Aorta (tissue), 5 donors: ENCODE measurements at regions not wholly inside any gene's neighbourhood (a gene's known extent, or its start where the extent isn't known, plus 50 kb on each side); places are given as distances from the start of the nearest gene placed in this dataset.
"Not testable (repeated sequence)": the region's sequence is repeated elsewhere in the genome, so short reads cannot be mapped to it uniquely, and the experiment has no call there.

Experiments used
- ATAC-seq: fragments of 200-7000 bp; cut with Tn5 transposase; one replicate; pipeline ENCODE4 v1.9.1; 2022; ENCODE audit warnings: moderate library complexity; ENCODE audit not compliant: low FRiP score
- DNase-seq, 2 donors: peaks; one replicate each; pipeline ENCODE4 v3.0.0-alpha.2; 2020
- H3K27ac ChIP-seq, 2 donors: one replicate each; pipeline ENCODE4 v1.5.1; 2013; ENCODE audit warnings: low read length in 2 of 2, mild to moderate bottlenecking in 2 of 2, moderate library complexity in 2 of 2, control low read depth in 1 of 2, inconsistent platforms in 1 of 2, low read depth in 1 of 2
- H3K27me3 ChIP-seq, 2 donors: one replicate each; pipeline ENCODE4 v1.6.1; 2013; ENCODE audit warnings: control low read depth in 1 of 2, low read length in 1 of 2, mild to moderate bottlenecking in 1 of 2, moderate library complexity in 1 of 2; ENCODE audit not compliant: insufficient read depth in 2 of 2, control insufficient read depth in 1 of 2
- H3K36me3 ChIP-seq, 2 donors: one replicate each; pipeline ENCODE4 v1.6.1; 2013; ENCODE audit warnings: control low read depth in 1 of 2, low read length in 1 of 2, mild to moderate bottlenecking in 1 of 2; ENCODE audit not compliant: insufficient read depth in 2 of 2, control insufficient read depth in 1 of 2
- H3K4me1 ChIP-seq, 2 donors: one replicate each; pipeline ENCODE4 v1.6.1; 2013; ENCODE audit warnings: low read length in 2 of 2, control low read depth in 1 of 2, mild to moderate bottlenecking in 1 of 2, moderate library complexity in 1 of 2; ENCODE audit not compliant: insufficient read depth in 2 of 2, control insufficient read depth in 1 of 2
- H3K4me3 ChIP-seq, 2 donors: one replicate each; pipeline ENCODE4 v1.5.1; 2013; ENCODE audit warnings: low read length in 2 of 2, control low read depth in 1 of 2, mild to moderate bottlenecking in 1 of 2
- H3K9me3 ChIP-seq: one replicate; pipeline ENCODE4 v1.6.1; 2013; ENCODE audit warnings: mild to moderate bottlenecking, low read length; ENCODE audit not compliant: control insufficient read depth
- WGBS, 2 donors: extraction: QIAGEN DNeasy Blood & Tissue Kit; methylation state at CpG; one replicate each; pipeline ENCODE4 v1.1.7; 2013; 5-methylcytosine and 5-hydroxymethylcytosine counted together
- intact Hi-C, 2 donors: fragments of 100-400 bp; cut with DNase I; formaldehyde crosslinking; loops; one replicate each; pipeline versions ENCODE4 v1.14.2 to v1.15.0; 2022
- donor health status: healthy with polysubstance abuse.
- donor health status: Bipolar disorder and iron deficiency.
- donor health status: DM: no; HTN: no; CAD: no.
- donor health status: DM: no; HTN: no; CAD: no.
- donor health status: DM: yes; HTN: yes; CAD: no.

GRCh38 chr1:221040691-221041285 lies 161.5 kb downstream of the HLX start:
- no peak for ATAC-seq
- no peak for DNase-seq
- 83 to 85% methylated on average over 2 of the region's 2 CpGs for WGBS, 2 donors
- H3K4me3 ChIP-seq = no peak overlapping the region
- no peaks in the 10 kb centered on the region for H3K36me3 ChIP-seq
- H3K9me3 ChIP-seq = peaks cover 1% of the 10 kb centered on the region
- H3K27me3 ChIP-seq = no peaks in the 10 kb centered on the region
- intact Hi-C loops = no loop called here
- H3K27ac ChIP-seq = no peak overlapping the region
- no peaks in the 10 kb centered on the region for H3K4me1 ChIP-seq

DNA sequence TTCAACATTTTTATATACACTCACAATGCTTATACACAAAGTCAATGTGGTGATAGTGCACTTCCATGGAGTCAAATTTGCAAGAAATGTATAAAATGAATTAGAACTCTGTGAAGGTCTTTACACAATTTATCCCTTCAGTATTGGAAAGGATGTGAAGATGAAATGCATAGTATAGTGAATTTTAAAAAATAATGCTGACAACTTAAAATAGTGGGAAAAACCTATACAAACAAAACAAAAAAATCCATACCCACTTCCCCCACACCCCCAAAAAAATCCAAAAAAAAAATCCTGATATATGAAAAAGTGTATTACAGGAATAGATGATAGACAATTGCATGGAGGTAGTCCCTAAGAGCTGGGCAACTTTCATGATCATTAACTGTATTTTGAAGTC lies 165.3 kb downstream of the HLX start:
- H3K27me3 ChIP-seq = no peaks in the 10 kb centered on the region
- no peak for ATAC-seq
- H3K36me3 ChIP-seq = no peaks in the 10 kb centered on the region
- H3K9me3 ChIP-seq = no peaks in the 10 kb centered on the region
- H3K4me3 ChIP-seq = no peak overlapping the region
- no peak for DNase-seq
- no peak overlapping the region for H3K27ac ChIP-seq
- intact Hi-C loops = no loop called here
- H3K4me1 ChIP-seq = no peaks in the 10 kb centered on the region

GRCh38 chr1:221045151-221045550 lies 165.9 kb downstream of the HLX start:
- 87 to 91% methylated on average over 3 of the region's 3 CpGs for WGBS, 2 donors
- intact Hi-C loops = no loop called here
- no peak overlapping the region for H3K27ac ChIP-seq
- no peaks in the 10 kb centered on the region for H3K4me1 ChIP-seq
- H3K4me3 ChIP-seq = no peak overlapping the region
- no peaks in the 10 kb centered on the region for H3K27me3 ChIP-seq
- H3K9me3 ChIP-seq = no peaks in the 10 kb centered on the region
- ATAC-seq (no peak), DNase-seq (no peak)
- no peaks in the 10 kb centered on the region for H3K36me3 ChIP-seq

GRCh38 chr1:221045842-221046831 lies 166.9 kb downstream of the HLX start:
- H3K9me3 ChIP-seq = no peaks in the 10 kb centered on the region
- intact Hi-C loops = no loop called here

GRCh38 chr1:221051391-221051790 lies 172.1 kb downstream of the HLX start:
- 80 to 82% methylated on average over 4 of the region's 4 CpGs for WGBS, 2 donors
- DNase-seq, H3K9me3 ChIP-seq, H3K27me3 ChIP-seq, H3K27ac ChIP-seq, H3K4me3 ChIP-seq, H3K36me3 ChIP-seq, H3K4me1 ChIP-seq, ATAC-seq, intact Hi-C loops: not testable (repeated sequence)

More at GRCh38 chr1:221045842-221046831, 166.9 kb downstream of the HLX start:
- no peak overlapping the region for H3K4me3 ChIP-seq
- no peaks in the 10 kb centered on the region for H3K4me1 ChIP-seq
- WGBS, 2 donors = 67 to 71% methylated on average over 5 of the region's 5 CpGs
- DNase-seq = no peak
- no peaks in the 10 kb centered on the region for H3K27me3 ChIP-seq
- no peak overlapping the region for H3K27ac ChIP-seq
- no peaks in the 10 kb centered on the region for H3K36me3 ChIP-seq
- peak; percentile 63 for ATAC-seq

GRCh38 chr1:221053889-221054288 lies 174.6 kb downstream of the HLX start:
- intact Hi-C loops = no loop called here
- H3K27ac ChIP-seq = no peak overlapping the region
- H3K36me3 ChIP-seq = no peaks in the 10 kb centered on the region
- 48 to 52% methylated on average over 4 of the region's 4 CpGs for WGBS, 2 donors
- no peak for ATAC-seq
- H3K9me3 ChIP-seq = no peaks in the 10 kb centered on the region
- H3K27me3 ChIP-seq = no peaks in the 10 kb centered on the region
- no peak overlapping the region for H3K4me3 ChIP-seq
- no peak for DNase-seq
- H3K4me1 ChIP-seq = no peaks in the 10 kb centered on the region

GRCh38 chr1:221059506-221059905 lies 180.3 kb downstream of the HLX start:
- WGBS, 2 donors = 80 to 90% methylated on average over 1 of the region's 1 CpG
- H3K9me3 ChIP-seq = peaks cover 2% of the 10 kb centered on the region
- no peaks in the 10 kb centered on the region for H3K27me3 ChIP-seq
- DNase-seq (no peak), ATAC-seq (no peak)
- H3K4me3 ChIP-seq = no peak overlapping the region
- intact Hi-C loops = no loop called here
- H3K4me1 ChIP-seq = no peaks in the 10 kb centered on the region
- H3K36me3 ChIP-seq = no peaks in the 10 kb centered on the region
- H3K27ac ChIP-seq = no peak overlapping the region

DNA sequence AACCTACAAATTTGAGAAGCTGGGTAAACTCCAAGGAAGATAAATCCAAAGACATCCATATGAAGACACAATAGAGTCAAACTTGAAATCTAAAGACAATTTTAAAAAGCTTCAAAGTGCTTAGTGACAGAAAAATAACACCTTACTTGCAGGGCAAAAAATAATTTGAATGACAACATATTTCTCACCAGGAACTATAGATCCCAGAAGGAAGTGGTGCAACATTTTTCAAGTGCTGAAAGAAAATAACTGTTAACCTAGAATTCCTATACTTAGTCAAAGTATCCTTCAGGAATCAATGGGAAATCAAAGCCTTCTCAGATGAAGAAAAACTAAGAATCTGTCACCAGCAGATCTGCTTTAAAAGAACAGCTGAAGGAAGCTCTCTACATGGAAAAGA lies 184.4 kb downstream of the HLX start:
- Histone ChIP-seq H3K9me3 (peaks cover 2% of the 10 kb centered on the region), H3K4me1 (no peaks in the 10 kb centered on the region), H3K36me3 (no peaks in the 10 kb centered on the region), H3K4me3 (no peak overlapping the region), H3K27ac (no peak overlapping the region), H3K27me3 (no peaks in the 10 kb centered on the region)
- DNase-seq (no peak), ATAC-seq (no peak)
- intact Hi-C loops = no loop called here
